CD4-positive, alpha-beta T cell treated with Interleukin-15 for 4 hours (primary cell): ENCODE measurements at regions not wholly inside any gene's neighbourhood (a gene's known extent, or its start where the extent isn't known, plus 50 kb on each side); places are given as distances from the start of the nearest gene placed in this dataset.
"Not testable (repeated sequence)": the region's sequence is repeated elsewhere in the genome, so short reads cannot be mapped to it uniquely, and the experiment has no call there.

Source experiments
- DNase-seq: peaks from one replicate; pipeline ENCODE4 v3.0.0-alpha.2; 2020; ENCODE audit warnings: low spot score

DNA sequence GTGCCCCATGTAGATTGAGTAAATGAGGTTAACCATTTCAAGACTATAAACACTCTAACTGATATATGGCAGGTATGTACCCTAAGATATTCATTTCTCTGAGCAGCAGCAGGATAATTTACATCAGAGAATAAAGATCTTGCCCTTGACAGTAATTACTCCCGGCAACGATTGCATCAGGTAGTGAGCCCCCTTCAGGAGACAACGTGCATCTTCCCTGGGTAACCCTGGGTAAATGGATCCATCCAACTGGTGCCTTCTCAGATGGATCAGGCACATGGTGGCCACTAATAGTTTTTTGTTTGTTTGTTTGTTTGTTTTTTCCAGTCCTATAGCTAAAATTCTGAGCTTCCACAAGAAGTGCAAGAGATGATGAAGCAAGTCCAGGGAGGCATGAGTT lies 469.4 kb upstream of the SLC35B3 start:
- DNase-seq: no peak

DNA sequence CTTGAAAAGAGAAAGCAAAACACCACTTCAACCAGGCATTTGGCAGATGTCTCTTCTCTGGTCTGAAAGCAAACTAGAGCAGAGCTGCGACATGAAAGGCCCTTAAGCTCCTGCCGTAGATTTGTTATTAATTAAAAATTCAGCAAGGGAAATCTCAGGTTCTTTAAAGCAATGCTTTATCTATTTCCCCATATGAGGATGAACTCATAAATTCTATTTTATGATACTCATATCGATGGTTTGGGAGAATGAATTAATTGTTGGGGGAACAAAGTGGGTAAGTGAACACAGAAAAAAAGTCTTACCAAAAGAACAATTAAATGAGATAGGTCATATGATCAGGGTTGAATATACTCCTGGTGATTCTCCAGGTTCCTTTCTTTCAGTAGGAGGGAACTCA lies 464.7 kb upstream of the SLC35B3 start:
- DNase-seq: no peak

DNA sequence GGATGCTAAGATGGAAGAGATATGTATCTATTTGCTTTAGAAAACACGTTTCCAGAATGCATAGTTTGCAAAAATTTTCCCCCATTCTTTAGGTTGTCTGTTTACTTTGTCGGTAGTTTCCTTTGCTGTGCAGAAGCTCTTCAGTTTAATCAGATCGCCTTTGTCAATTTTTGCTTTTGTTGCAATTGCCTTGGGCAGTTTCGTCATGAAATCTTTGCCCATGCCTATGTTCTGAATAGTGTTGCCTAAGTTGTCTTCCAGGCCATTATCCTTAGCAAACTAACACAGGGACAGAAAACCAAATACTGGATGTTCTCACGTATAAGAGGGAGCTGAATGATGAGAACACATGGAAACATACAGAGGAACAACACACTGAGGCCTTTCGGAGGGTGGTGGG lies 454.2 kb upstream of the SLC35B3 start:
- DNase-seq: no peak

DNA sequence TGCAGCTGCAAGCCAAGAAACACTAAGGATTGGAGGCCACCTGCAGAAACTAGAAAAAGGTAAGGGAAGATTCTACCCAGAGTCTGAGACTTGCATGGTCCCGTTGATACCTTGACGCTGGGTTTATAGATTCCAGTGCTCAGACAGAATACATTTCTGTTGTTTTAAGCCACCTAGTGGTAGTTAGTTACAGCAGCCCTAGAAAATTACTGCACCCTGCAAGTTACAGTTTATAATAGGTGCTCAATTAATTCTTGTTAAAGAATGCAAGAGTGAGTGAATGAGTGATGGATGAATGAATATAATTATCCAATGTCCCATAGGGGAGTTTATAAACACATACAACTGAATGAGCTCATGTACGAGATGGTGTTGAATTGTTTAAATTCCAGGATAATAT lies 453.1 kb upstream of the SLC35B3 start:
- DNase-seq: no peak

DNA sequence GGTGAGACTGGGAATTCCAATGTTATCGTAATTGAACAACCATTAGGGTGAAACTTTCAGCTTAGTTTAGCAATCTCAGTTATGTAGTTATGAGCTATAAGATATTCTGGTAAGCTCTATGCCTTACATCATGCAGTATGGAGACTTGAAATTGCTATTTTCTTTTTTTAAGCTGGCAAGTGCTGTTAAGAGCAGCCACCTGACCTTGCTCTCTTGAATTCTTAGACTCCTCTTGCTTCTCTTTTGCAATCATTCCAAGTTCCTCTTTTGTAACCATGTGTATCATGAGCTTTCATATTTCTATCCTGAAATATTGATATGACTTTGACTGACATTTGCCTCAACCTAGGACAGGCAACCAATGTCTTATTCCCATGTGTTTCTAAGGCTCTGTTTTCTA lies 446.3 kb upstream of the SLC35B3 start:
- no peak for DNase-seq

DNA sequence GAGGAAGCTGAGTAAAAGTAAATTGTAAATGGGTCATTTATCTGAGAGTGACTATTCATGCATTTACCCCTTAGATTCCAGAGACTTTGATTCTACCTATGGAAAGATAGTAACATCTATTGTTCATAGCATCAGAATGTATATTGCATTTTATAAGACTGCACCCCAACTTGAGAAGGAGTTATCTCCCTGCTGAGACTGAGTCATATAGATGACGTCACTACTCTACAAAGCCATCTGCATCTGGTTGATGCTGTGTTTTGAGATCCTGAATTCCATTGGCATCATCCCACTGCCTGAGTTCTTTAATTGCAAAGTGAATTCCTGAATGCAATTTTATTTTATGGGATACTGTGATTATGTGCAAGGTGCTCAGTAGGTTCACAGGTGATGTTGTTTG lies 444.0 kb upstream of the SLC35B3 start:
- DNase-seq: no peak

DNA sequence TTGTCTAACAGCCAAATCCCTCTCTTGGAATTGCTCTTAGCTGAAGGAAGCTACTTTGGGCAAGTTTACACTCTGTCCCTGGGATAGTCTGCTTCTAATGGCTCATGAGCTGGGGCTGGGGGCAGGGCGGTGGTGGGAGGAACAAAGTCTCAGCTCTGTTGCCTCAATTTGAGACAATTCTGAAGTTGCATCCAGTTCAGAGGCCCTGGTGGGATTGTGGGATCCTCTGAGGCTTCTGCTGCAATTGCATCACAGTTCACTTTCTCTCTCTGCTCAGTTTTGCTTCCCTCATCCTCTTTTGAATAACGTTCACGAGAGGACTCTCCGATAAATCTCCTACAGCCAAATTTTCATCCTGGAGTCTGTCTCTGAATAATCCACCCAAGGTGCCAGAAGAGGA lies 440.6 kb upstream of the SLC35B3 start:
- DNase-seq: no peak

DNA sequence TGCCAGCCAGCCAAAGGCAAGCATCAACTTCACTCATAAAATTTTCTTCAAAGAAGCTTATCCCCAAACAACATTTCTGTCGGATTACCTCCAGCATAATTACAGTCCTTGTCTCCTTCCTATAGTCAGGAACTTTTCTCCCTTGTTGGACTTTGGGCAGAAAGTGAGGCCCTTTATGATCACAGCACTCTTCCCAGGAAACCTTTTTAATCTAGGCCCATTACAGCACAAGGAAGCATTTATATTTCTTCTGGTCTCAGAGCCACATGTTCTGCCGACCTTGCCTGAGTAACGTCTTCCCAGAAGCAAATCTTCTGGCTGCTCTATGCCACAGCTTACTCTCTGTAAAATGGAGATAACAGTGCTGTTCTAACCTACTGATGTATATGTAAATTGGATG lies 437.2 kb upstream of the SLC35B3 start:
- DNase-seq: no peak

DNA sequence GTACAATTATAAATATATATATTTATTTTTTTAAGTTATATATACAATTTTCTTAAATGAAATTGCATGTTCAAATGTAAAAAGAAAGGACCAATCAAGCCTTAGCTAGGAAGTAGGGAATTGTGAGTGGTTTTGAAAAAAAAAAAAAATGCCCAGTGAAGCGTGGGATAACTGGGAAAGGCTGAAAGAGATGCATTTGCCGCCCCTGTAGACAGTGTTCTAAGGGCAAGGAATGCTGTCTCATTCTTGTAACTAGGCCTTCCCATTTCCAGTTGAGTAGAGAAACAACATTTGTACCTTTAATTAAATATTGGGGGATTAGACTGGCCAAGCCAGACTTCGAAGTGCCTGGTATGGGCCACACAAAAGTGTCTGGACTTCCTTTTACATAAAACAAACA lies 430.1 kb upstream of the SLC35B3 start:
- DNase-seq: no peak

DNA sequence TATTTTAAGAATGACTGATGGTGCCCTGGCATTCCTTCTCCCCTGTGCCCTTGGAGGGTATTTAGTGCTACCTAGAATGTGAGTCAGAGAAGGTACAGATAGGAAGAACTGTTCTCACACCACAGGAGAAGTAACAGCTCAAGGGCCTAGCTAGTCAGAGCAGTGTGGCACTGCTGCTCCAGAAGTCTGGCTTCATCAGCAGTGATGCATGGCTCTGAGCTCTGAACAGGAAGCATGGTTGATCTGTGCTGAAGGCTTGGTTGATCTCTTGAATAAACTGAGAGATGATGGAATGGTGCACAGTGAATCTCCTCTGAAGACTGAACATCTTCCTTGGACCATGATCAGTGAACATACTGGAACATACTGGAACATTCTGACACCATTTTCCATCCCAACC lies 425.3 kb upstream of the SLC35B3 start:
- no peak for DNase-seq

DNA sequence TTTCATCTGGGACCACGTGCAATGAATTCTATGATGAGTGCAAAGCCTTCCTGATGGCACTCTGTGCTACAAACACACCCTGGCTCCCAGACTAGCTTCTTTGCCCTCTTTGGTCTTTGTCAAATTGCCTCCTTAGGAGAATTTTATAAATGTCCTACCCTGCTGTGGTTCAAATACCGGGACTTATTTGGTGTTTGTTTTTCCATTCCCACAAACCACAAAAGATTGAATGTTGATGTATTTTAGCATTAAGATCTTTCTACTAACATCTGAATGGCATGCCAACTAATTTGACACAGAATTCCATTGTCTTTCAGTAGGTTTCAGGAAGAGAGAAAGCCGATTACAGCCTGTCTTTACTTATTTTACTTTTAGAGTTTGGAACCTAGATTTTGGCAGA lies 424.2 kb upstream of the SLC35B3 start:
- DNase-seq: no peak

DNA sequence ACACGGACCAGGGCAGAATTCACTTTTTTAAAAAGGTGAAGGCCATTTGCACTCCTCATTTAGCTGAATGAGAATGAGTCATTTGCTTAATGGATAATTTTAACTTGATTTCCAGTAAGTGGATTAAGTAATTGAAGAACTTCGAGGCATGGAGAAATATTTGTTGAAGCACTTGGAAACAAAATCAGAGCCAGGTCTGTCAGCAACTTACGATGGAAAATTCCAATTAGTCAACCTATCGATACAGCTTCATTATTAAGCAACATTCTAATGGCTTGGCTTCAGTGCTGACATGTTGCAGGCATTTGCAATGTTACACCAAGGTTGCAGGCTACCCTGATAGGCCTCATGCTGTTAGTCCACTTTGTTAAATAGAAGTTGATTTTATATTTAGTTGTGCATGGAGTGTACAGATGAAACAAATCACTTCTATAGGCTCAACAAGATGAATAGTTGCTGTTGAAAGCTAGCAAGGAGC lies 423.5 kb upstream of the SLC35B3 start:
- DNase-seq: no peak

DNA sequence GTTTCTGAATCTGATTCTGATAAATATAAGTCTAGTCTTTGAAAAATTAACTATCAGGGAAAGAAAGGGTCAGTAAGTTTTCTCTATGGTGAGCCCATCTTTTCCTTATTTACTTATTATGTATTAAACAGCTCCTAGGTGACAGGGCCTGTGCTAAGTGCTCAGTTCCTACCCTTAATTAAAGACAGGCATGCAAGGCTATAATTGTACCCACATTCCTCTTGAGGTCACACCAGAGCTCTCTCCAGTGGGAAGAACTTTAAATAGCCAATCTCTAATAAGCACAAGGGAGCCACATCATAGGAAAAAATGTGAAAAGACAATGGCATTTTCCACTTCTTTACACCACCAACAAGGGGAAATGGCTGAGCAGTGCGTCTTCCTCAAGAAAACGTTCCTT lies 421.8 kb upstream of the SLC35B3 start:
- no peak for DNase-seq

DNA sequence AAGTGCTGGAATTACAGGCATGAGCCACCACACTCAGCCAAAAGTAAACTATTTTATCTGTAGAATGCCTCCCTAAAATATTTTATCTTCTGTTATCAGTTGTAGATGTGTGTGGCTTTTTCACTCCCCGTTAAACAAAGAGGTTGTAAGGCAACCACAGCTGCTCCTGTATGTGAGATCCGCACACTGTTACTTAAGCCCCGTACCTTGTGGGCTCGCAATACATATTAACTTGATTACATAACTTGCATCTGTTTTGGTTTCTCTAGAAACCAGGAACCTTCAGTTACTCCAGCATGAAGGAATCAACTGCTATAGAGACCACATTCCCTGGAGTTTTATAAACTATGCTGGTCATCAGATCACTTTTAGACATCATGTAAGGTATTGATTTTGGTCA lies 420.1 kb upstream of the SLC35B3 start:
- DNase-seq: no peak

DNA sequence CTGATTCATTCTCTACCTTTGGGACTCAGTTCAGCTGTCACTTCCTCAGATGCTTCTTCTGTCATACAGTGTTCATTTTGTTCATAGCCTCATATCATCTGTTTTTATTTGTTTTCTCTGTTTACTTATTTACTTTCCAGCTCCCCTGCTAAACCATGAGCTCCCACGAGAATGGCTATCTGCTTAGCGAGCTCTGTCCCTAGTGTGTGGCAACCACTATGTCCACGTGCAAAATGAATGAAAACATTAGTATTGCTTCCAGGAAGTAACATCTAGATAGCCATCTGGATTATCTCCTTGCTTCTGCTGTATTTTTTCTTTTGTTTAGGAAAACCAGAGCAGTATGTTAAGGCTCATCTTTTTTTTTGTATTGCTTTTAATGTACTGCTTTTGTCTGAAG lies 417.0 kb upstream of the SLC35B3 start:
- no peak for DNase-seq

DNA sequence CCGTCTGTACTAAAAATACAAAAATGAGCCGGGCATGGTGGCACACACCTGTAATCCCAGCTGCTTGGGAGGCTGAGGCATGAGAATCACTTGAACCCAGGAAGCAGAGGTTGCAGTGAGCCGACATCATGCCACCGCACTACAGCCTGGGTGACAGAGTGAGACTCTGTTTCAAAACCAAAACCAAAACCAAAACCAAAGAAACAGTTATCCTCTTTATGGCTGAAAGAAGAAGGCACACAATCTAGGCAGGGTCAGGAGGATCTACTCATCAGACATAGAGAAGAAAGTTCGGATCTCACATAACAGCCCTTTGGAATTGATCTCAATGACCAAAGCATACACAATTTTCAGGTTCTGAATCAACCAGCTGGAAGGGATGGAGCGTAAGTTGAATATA lies 411.3 kb upstream of the SLC35B3 start:
- not testable (repeated sequence) for DNase-seq

DNA sequence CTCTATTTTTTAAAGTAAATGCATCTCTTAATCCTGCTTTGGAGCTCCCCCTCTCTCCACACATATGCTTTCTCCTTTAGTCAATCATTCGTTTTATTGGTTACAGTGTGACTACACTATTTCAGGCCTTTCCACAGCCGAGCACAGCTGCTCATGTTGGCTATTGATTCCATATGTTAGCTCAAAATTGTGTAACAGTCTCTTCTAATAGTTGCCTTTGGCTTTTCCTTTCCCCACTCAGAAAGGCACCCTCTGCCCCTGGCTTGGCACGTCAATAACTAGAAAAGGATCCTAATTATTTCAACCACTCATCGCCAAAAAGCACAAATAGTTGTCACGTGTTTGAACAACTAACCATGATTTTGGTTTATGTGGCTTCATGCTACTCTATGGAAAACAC lies 410.3 kb upstream of the SLC35B3 start:
- no peak for DNase-seq

DNA sequence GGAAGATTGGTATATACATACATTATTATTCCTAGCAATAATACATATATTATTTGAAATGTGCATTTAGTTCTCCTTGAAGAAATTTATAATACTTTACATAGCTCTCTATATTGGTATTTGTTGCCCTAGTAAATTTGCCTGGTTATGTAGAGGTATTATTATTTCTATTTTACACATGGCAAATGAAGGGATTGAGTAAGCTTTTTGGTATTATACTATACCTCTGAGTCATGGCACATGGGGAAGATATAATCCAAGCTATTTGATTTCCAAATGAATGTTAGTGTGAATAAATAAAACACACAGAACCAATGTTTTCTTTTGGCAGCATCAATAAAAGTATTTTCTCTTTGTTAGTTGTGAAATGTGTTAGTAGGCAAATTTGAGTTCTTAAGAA lies 409.6 kb upstream of the SLC35B3 start:
- no peak for DNase-seq

DNA sequence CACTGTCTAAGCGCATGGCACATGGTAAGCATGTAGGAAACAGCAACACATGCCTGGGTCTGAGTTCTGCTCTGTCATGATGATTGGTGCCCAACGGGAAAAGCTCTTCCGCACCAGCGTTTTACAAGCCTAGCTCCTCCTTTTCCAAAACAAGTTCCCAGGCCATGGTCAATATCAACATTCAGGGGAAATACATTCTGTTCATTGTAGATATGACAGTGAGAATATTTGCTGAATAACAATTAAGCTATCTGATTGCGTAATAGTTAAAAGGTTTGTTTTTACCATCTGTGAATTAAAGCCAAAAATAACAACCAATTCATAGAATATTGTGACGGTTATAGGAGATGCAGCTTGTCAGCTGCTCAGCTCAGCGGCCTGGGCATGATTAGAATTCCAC lies 404.3 kb upstream of the SLC35B3 start:
- no peak for DNase-seq

DNA sequence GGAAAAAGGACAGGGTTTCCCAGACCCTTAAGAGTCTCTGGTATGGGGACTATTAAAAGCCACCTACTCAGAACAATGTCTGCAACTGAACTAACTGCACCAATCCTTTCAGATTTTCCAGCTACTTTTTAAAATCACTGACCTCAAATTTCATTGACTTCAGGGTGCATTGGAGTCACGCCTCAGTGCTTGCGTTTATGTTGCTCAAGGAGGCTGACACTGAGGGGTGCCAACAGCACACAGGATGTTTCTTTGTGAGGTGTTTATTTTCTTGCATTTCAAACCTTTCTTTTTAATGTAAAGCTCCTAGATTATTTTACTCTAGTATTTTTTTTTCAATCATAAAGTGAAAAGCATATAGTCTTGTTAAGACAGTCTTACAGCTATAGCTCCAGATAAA lies 402.0 kb upstream of the SLC35B3 start:
- DNase-seq: no peak

DNA sequence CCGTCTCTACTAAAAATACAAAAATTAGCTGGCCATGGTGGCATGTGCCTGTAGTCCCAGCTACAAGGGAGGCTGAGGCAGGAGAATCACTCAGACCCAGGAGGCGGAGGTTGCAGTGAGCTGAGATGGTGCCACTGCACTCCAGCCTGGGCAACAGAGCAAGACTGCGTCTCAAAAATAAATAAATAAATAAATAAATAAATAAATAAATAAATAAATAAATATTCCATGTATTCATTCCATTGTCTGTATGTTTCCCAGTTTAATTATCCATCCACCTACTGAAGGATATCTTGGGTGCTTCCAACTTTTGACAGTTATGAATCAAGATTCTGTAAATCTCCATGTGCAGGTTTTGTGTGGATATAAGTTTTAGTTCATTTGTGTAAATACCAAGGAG lies 397.4 kb upstream of the SLC35B3 start:
- not testable (repeated sequence) for DNase-seq

DNA sequence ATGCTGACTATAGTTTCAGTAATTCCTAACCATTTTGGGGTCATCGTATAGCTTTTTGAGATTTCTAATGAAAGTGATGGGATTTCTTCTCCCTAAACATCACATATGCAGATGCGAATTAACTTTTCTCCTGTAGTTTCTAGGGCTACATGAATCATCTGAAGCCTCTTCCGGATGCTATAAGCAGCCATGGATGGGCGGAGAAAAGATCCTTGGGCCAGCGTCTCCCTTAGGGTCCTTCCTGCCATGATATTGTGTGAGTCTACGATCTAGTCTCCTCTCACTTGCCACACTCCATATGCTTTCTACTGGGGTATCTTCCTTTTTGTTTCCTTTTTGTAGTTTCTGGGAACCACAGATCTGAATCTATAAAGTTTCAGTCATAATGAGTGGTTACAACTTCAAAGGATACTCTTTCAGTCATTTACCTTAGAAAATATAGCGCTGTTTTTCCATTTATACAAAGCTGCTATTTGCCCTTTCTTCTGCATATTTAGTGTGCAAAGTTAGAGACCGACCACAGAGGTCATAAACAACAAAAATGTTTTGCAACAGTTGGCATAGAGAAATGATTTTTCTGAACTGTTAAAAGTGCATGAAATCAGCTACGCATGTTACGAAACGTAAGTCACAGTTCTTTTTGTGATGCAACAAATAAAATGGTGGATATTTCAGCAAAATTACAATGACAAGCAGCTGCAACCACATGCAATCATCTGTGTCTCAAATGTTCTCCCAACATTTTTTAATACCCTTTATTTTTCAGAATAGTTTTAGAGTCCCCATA lies 396.2 kb upstream of the SLC35B3 start:
- no peak for DNase-seq

DNA sequence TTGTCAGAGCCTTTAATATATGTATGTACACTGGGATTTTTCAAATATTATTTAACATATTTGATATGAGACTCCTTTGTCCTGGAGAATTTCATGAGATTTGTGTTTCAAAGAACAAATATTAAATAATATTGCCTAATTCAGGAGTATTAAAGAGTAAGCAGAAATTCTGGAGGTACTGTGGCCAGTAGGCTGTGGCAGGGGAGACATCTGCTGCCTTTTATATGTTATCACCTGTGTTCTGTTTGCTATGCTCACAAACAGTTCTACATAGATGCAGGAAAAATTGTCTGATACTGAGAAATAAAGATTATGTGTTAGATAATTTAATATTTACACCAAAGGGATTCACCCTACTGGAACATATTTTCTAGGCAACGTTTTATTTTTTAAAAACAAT lies 395.4 kb upstream of the SLC35B3 start:
- DNase-seq: no peak

DNA sequence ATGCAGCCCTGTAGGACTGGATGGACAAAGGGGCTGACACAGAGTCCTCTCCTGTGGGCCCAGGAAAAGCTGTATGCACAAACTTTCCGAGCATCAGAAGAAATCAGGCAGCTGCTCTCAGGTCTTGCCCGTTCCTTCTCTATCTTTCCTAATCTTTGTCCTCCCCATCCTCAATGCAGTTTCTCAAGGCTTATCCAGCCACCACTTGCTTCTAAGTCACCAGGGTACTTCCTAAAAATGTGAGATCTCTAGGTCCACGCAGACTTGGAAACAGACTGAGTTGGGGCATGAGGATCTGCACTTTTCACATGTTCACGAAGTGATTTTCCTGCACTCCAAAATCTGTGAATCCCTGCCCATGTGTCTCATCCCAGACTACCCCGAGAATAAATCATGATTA lies 394.5 kb upstream of the SLC35B3 start:
- no peak for DNase-seq

DNA sequence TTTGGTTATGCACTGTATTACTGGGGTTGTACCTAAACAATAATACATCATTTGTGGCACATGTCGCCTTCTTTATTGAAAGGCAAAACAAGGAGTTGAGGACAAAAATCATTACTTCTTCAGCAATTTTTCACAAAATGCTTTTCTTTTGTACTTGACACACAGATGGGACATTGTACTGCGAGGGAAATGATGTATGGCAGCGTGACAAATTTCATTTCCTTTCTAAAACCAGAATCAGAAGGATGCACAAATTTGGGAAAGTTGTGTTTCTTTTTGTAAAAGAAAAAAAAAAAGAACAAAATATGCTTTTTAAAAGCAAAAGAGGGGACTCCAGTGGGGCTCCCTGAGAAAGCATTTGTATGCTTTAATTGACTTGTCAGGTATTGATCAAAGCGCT lies 394.0 kb upstream of the SLC35B3 start:
- no peak for DNase-seq
